RCC 7860 (cell line): ENCODE measurements at regions not wholly inside any gene's neighbourhood (a gene's known extent, or its start where the extent isn't known, plus 50 kb on each side); places are given as distances from the start of the nearest gene placed in this dataset.

Experiments
- DNase-seq: peaks from one replicate; pipeline ENCODE4 v3.0.0-alpha.2; 2015; ENCODE audit warnings: low spot score
- FAIRE-seq: peaks from 2 replicates; lab custom pipeline; 2012; peaks lifted over from hg19 to GRCh38; lab: Jason Lieb, UNC

DNA sequence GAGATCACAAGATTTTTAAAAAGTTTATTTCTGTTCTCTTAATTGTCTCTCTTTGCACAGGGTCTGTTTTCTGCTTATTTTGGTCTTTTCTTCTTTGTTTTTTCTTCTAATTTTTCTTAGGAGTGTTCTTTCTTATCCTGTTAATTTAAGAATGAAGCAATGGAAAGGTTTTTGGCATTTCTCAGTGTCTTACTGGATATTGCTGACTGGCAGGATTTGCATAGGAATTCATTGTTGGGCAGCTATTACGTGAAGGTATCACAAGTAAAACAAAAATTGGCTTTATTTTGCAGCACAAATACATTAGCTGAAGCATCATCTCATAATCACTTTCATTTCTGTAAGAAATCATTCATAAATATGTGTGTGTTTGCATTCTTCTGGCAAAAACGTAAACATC is 566.9 kb upstream of the CDH6 start:
- no peak for DNase-seq
- no peak for FAIRE-seq

DNA sequence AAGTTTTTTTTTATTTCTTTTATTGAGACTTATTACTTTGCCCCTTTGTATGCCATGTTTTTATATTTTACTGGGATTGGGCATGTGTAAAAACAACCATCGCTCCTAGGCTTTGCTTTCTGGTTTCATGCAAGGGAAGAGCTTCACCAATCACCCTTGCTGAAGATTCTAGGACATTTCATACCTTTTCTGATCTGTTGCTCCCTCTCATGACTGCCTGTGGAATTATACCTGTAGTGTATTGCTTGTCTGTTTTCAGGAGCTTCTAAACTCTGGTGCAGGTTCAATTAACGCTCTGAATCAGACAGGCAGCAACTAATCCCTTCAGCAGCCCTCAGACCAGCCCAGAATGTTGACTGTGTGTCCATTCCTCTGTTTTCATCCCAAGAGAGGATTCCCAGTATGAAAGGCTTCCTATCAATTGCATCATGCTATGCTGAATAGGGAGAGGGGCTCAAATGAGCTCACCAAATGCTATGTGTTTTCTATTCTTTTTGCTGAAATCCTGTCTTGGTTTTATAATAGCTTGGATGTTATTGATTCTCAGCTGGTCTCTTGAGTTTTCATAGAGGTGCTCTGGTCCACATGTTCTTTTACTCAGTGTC is 572.9 kb upstream of the CDH6 start:
- no peak for DNase-seq
- FAIRE-seq, result no peak

DNA sequence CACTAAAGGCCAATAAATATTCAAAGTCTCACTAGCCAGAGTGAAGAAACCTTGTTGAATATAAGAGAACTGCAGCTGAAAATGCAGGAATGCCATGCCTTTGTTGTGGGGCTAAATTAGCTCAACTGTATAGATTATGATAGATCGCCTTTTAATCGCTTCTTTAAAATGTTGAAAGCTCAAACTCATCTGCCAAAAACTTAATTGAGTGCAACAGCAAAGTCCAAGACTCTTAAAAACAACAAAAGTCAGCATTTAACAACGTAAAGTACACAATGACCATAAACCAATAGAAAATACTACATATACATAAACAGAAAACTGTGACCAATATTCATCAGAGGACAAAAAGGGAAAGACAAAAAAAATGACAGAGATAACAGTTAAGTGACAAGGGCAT is 585.0 kb upstream of the CDH6 start:
- DNase-seq (no peak), FAIRE-seq (no peak)

DNA sequence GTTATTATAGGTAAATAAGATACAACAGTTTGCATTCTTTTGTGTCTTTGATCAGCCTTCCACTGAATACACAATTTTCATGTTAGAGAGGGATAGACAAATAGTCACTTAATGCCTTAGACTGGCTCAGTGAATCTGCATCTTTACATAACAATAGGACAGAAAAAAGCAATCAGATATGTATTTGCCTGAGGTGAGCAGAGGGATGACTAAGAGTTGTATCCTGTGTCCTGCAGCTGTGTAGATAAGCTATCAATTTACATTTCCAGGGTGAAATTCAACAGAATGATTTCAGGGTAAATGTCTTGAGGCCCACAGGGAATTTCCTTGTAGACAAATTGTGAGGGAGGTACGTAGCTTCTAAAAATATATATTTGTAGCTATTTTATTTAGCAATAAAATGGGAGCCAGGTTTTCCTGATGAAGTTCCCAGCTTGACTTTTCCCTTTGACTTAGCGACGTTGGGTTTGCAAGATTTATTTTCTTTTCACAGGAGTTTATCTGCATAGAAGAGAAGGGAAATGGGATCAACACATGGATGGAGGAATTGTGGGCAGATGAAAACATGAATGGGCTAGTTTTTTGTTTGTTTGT is 586.1 kb upstream of the CDH6 start:
- FAIRE-seq (no peak), DNase-seq (no peak)

DNA sequence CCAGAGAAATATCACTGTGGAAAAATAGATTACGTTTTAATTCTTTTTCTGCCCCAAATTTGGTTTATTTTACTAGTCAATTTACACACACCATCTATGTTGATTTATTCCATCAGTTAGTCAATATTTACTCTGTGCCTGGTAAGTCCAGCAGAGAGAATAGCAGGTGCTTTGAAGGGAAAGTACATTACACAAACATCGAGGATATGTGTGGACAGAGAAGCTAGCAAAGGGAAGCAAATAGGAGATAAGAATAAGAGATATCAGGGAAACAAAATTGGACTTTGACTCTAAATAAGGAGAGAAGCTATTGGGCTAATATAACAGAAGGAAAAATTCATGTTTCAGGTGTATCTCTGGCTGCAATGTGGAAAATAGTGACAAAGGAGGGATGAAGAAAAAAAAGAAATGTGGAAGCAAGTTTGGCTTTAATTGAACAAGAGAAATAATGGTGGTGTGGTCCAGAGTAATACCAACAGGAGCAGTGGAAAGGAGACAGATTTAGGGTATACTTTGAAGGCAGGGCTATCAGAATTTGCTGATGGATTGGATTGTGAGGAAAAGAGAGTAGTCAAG is 587.7 kb upstream of the CDH6 start:
- no peak for FAIRE-seq
- DNase-seq, result no peak

DNA sequence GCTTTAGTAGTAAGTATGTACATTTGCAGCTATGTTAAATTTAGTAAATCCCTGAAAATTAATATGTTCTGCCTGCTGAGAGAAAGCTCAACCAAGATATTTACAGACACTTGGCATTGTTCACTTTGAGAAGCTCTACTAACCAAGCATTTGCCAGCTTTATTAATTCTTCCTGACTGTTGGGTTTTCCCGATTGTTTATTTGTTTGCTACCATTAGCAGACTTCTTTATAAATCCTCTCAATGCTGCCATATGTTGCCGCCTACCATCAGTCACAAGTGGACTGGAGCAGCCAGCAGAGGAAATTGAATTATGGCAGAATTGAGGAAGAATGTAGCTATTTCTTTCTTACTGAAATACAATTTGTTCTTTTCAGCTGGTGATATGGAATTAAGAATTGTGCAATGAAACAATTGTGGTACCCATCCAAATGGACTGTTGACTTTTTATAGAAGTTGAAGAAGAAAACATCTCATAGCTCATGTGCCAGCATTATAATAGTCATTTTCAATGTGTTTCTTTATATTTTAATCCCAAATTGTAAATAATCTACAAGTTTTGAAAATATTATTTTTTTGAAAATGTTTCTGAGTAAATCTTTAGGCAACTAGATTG is 588.7 kb upstream of the CDH6 start:
- FAIRE-seq (no peak), DNase-seq (no peak)

DNA sequence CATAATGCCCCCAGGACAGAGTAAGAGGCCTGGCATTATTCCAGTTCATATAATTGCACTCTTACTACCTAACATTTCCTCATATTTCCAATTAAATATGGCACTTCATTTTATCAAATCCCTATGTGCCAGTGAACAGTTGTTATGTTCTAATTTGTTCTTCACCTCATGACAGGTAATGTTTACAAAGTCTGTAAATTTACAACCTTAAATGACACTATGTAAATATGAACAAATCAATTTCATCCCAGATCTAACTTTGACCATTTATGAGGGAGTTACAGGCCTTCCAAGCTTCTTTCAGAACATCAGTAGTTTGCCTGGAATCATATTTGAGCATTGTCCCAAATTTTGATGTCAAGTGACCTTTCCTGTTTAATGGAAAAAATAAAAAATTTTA is 592.6 kb upstream of the CDH6 start:
- DNase-seq, result no peak
- no peak for FAIRE-seq

DNA sequence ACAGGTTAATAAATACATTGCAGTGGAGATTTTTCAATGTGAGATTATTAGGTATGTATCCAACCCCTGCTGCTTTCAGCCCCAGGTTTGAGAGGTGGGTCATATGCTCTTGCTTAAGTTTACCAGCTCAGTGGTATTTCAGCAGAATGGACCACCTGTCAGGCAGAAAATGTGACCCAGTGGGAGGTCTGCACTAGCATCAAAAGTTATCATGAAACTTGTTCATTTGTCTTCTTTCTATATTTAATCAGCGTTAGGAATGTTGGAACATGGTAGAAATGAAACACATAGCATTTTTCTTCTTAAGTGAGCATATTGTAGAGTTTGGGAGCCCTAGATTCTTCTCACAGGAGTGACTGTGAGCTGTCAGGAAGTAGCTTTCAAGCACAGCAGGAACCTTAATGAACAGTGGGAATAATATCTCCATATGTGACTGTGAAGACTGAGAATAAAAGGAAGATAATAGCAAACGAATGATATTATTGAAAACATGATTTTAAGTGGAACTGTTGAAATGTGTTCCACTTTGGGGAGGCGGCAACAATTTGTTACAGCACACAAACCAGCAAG is 596.9 kb upstream of the CDH6 start:
- DNase-seq (no peak), FAIRE-seq (no peak)

DNA sequence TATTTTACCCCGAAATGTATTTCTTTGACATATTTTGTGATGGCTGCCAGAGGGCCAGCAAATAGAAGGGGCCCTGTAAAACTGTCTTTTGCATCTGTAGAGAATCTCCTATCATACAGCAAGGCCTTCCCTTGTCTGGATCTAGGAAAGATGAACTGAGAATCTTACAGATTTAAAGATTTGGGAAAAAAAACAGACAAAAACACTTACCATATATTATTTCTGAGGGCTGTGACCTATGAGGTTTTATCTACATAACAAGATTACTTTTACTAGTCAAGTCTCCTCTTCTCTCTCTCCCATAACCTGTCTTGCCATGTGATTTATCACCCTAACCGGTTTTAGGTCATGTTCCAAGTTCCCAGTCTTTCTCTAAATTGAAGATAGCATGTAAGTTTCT is 599.2 kb upstream of the CDH6 start:
- FAIRE-seq, result no peak

DNA sequence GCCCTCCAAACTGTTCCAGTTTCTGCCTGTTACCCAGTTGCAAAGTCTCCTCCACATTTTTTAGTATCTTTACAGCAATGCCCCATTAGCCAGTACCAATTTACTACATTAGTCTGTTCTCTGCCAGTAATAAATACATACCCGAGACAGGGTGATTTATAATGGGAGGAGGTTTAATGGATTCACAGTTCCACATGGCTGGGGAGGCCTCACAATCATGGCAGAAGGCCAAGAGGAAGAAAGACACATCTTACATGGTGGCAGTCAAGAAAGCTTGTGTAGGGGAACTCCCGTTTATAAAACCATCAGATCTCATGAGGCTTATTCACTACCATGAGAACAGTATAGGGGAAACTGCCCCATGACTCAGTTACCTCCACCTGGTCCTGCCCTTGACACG is 600.7 kb upstream of the CDH6 start:
- FAIRE-seq, result no peak
- no peak for DNase-seq

More for the DNA sequence above, 599.2 kb upstream of the CDH6 start:
- no peak for DNase-seq

DNA sequence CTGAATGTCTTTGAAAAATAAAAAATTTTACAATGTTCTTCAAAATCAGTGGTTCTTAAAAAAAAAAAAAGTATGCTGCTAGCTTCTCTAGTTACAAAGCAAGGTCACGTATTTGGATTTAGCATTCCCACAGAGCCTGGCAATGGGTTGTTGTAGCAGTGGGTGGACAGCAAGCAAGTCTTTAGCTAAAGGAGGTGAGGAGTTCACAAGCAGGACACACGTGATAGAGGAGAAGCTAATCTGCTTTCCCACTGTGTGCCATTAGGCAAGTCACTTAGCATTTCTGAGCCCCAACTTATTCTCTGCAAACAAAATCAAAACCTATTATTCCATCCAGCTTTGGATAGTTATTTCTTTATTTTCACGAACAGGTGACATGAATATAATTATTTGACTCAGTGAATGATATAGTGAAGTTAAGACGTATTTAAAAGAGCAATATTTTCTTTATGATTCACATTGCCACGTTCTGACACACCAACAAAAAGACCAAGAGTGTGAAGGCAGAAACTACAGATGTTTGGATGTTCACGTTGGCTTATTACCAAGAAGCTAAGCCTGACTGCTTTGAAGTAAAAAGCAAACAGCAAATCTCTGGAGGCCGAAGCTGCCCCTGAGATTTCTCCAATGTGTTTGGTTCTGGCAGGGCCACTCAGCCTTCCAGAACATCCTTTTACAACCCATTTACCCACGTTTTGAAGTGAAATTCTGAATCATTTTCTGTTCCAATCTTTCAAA is 612.1 kb upstream of the CDH6 start:
- DNase-seq (no peak), FAIRE-seq (no peak)

DNA sequence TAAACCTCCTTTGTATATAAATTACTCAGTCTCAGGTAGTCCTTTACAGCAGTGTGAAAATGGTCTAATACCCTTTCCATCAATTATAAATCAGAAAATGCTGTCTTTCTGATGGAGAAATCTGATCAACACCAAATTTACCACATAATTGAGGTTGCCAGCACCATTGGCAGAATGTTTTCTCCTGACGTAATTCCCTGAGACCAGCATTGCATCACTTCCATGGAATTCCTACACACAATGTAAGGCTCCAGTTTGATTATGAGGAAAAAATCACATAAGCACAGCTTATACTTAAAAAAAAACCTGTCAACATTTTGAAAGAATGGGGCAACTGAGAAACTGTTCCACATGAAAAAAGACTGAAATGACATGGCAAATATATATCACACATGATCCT is 618.7 kb upstream of the CDH6 start:
- no peak for FAIRE-seq
- no peak for DNase-seq

DNA sequence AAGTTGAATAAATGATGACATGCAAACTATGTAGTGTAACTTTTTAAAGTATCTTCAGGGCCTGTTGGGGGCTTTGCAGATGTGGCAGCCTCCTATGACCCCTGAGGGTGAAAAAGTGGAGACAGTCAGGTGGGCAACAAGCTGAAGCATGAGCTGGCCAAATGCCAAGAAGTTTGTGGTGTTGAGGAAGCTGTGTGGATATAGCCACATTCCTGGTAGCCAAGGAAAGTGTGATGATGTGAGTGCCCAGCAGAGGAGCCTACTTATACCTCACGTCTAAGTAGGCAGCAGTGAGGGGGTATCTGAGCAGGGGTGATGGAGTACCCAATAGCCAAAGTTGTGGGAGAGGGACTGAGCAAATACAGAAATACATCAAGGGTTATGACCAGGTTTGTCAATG is 621.2 kb upstream of the CDH6 start:
- DNase-seq, result no peak

DNA sequence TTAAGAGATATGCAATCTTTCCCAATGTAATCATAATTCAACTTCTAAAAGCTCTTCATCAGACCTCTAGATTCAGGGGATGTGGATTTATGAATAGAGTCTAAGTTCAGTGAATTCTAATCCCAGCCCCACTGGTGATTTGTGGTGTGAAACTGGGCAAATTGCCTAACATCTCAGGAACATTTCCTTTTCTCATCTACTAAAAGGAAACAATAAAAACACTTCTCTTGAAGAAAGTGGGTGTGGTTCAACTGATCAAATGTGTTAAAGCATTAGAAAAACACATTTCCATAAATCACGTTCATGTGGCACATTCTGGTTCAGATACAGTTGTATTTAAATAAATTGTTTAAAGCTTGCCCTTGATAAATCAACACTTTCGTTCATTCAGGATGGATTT is 631.7 kb upstream of the CDH6 start:
- FAIRE-seq (no peak), DNase-seq (no peak)

More for the DNA sequence above, 621.2 kb upstream of the CDH6 start:
- FAIRE-seq, result no peak

DNA sequence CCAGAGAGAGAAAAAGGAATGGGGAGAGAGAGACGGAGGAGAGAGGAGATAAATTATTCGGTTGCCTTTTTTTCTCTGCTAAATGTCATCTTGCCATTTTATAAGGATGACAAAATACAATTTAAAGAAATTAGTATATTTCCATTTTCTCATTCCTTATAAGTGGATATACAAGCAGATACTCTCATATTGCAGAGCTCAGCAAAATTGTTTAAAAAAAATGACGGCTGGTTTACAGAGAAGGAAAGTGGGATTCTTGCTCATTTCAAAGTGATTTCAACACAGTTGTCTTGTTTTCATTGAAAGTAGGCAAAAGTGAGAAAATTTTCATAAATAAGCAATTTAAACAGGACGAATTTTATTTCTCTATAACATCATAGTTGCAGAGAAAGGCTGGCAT is 641.9 kb upstream of the CDH6 start:
- DNase-seq (no peak), FAIRE-seq (no peak)

DNA sequence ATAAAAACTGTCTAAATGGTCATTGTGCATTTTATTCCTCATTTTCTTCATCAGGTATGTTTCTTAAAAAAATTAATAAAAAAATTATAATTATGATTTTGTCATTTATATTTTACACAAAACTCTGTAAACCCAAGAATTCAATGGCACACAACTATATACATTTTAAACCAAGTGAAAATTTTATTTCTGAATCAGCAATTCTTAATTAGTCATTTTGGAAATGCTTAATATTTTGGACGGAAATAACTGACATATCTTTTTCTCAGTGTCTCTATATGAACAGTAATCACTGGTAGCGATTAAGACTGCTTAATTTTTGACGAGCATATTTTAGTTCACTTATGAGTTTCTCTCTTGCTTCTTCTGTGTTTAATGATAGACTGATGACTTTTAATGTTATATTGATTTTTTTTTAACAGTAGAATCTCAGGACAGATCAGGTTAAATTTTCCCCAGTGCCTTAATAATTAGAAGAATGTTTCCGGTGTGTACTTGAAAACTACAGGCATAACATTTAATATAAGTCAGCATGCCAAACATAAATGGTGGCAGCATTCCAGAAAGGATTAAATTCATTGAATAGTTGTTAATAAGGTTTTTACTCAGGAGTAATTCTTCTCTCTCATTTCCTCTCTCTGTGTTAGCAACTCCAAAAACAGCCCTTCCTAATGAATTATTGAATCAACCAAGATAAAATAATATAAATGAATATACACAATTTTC is 644.7 kb upstream of the CDH6 start:
- FAIRE-seq, result peak; percentile 60

DNA sequence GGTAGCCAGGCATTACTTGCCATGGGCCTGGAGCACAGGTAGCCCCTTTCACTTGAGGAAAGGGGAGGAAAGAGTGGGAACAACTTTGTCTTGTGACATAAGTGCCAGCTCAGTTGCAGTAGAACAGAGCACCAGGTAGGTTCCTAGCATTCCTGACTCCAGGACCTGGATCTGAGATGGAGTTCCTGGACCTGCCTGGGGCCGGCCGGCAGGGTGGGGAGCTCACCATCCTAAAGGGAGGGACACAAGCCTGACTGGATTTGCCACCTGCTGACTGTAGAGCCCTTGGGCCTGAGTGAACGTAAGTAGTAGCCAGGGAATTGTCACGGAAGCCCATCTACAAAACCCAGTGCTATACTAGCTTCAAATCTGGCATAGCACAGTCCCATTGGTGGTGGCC is 653.3 kb upstream of the CDH6 start:
- DNase-seq (no peak), FAIRE-seq (no peak)

More for the DNA sequence above, 644.7 kb upstream of the CDH6 start:
- DNase-seq, result no peak

DNA sequence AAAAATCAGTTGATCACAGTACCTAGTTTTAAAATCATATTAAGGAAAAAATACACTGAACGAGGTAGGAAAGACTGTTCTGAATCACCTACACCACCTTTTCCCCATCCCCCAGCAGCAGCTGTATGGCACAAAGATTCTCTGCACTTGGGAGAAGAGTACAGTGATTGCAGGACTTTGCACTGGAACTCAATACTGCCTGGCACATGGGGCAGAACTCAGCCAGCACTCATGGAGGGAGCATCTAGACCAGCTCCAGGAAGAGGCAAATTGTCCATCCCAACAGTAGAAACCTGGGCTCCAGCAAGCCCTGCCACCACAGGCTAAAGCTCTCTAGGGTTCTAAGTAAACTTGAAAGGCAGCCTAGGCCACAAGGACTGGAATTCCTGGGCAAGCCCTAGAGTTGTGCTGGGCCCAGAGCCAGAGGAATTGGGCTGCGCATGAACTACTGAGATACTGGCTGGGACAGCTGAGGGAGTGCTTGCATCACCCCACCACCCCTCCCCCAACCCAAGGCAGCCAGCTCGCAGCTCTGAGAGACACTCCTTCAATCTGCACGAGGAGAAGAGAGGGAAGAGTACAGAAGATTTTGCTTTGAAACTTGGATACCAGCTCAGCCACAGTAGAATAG is 654.4 kb upstream of the CDH6 start:
- FAIRE-seq (no peak), DNase-seq (no peak)

DNA sequence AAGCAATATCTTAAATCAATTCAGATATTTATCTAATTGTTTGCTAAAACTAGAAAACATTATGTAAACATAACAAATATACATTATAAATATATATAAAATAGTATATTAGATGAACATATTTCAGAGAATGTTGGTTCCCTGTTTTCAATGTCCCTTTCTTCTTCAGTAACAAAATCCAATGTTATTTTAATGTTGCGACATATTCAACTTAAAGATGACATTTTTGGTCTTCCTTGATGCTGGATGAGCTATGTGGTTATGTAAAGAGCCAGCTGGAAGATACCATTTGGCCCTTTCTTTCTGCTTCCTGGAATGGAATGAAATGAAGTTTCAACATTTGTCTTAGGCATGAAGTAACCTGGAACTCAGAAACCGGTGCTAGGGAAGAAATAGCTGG is 668.1 kb upstream of the CDH6 start:
- DNase-seq (no peak), FAIRE-seq (no peak)

DNA sequence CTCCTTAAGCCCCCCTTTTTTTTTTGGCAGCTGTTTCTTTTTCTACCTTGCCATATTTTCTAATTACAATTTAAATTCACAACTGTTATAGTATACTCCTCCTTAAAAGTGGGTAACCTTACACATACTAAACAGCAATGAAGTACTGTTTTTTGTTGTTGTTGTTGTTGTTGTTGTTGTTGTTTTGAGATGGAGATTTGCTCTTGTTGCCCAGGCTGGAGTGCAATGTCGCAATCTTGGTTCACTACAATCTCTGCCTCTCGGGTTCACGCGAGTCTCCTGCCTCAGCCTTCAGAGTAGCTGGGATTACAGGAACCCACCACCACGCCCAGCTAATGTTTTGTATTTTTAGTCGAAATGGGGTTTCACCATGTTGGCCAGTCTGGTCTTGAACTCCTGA is 669.1 kb upstream of the CDH6 start:
- DNase-seq (no peak), FAIRE-seq (no peak)
